ENCODE measurements at regions not wholly inside any gene's neighbourhood (a gene's known extent, or its start where the extent isn't known, plus 50 kb on each side); places are given as distances from the start of the nearest gene placed in this dataset.

GRCh38 chr13:61151062-61151461, 264.6 kb downstream of the PCDH20 start:
- no peaks in the 10 kb centered on the region for H4K20me1 ChIP-seq (ENCODE audit: insufficient read depth)
- no peaks in the 10 kb centered on the region for H3K79me2 ChIP-seq (ENCODE audit: insufficient read depth)
- CTCF ChIA-PET: no interaction called here
- no peak overlapping the region for H2AFZ ChIP-seq (ENCODE audit: low read depth)
- DNase-seq: no peak
- no peaks in the 10 kb centered on the region for H3K27me3 ChIP-seq (ENCODE audit: insufficient read depth)
- no peaks in the 10 kb centered on the region; a peak in 1 of 4 replicates for H3K4me1 ChIP-seq (ENCODE audit: control insufficient read depth in 1 of 2, insufficient read depth in 2 of 2, low read depth in 1 of 2, low read length in 1 of 2)
- TF ChIP-seq TCF12 (IDR thresholded peaks at IDR 0.05) (no peak), NRF1 (IDR thresholded peaks at IDR 0.05; ENCODE audit: low read depth, low read length) (no peak), RFX5 (IDR thresholded peaks at IDR 0.05; ENCODE audit: low read length) (no peak), EZH2phosphoT487 (IDR thresholded peaks at IDR 0.05; ENCODE audit: borderline replicate concordance, low read depth) (no peak), MXI1 (IDR thresholded peaks at IDR 0.05; ENCODE audit: low read depth, low read length) (no peak), FOXJ3 (CRISPR knock-in tag; IDR thresholded peaks at IDR 0.05) (no peak), RCOR1 (IDR thresholded peaks at IDR 0.05; ENCODE audit: low read length) (no peak), CHD2 (IDR thresholded peaks at IDR 0.05; ENCODE audit: low read length, partially characterized antibody) (no peak), FOXM1 (IDR thresholded peaks at IDR 0.05; ENCODE audit: low read depth) (no peak), RXRA (IDR thresholded peaks at IDR 0.05; ENCODE audit: borderline replicate concordance, low read depth) (no peak), TEAD4 (IDR thresholded peaks at IDR 0.05; ENCODE audit: borderline replicate concordance, insufficient read depth) (no peak), ZBTB33 (IDR thresholded peaks at IDR 0.05; ENCODE audit: borderline replicate concordance, low read depth) (no peak), REST (IDR thresholded peaks at IDR 0.05; ENCODE audit: low read depth, low read length) (no peak), CTCF (IDR thresholded peaks at IDR 0.05) (no peak), EP300 (IDR thresholded peaks at IDR 0.05; ENCODE audit: borderline replicate concordance in 1 of 2, low read depth in 1 of 2, low read length in 1 of 2) (no peak)
- peaks cover 5% of the 10 kb centered on the region; the same call in 1 of the 2 replicates for H3K9me3 ChIP-seq
- no peaks in the 10 kb centered on the region for H3K36me3 ChIP-seq (replicated peaks in 1 of 2; ENCODE audit: control insufficient read depth in 1 of 2, insufficient read depth in 2 of 2, low read length in 1 of 2)
- no peak overlapping the region for H3K9ac ChIP-seq
- no peaks in the 10 kb centered on the region for H3F3A ChIP-seq (replicated peaks; ENCODE audit: insufficient read depth)
- no peak overlapping the region for H3K27ac ChIP-seq (ENCODE audit: low read depth in 2 of 2, low read length in 1 of 2)
- H3K9me2 ChIP-seq: no peaks in the 10 kb centered on the region
- POLR2A ChIA-PET: no interaction called here
- H3K4me3 ChIP-seq (ENCODE audit: low read depth in 2 of 2, low read length in 1 of 2): no peak overlapping the region
- H3K4me2 ChIP-seq: no peak overlapping the region

All from SK-N-SH (cell line).